HCT116 (cell line): ENCODE measurements at regions not wholly inside any gene's neighbourhood (a gene's known extent, or its start where the extent isn't known, plus 50 kb on each side); places are given as distances from the start of the nearest gene placed in this dataset.

Experiments used
- ATAC-seq: fragments of 200-7000 bp; cut with Tn5 transposase; 2 replicates; pipeline ENCODE4 v1.9.1; 2020; ENCODE audit warnings: mild to moderate bottlenecking, moderate library complexity
- BruUV-seq: library from RNA; stranded (reverse); fragments of 400-500 nt; replicated peaks from 2 replicates; lab custom pipeline; 2021; lab: Mats Ljungman, UMichigan
- CTCF ChIA-PET: fragments of 300-600 bp; sonication (Branson Sonifier 250); formaldehyde crosslinking; loops from one replicate; lab custom pipeline; 2021; ENCODE audit warnings: antibody characterized with exemption; lab: Charles Lee
- POLR2A ChIA-PET: fragments of 300-600, 350-600 bp; sonication (Branson Sonifier 250); formaldehyde crosslinking; loops from one replicate; lab custom pipeline; 2021; ENCODE audit warnings: antibody characterized with exemption; lab: Charles Lee
- RAD21 ChIA-PET, 2 experiments: fragments of 300-600 bp; sonication (Branson Sonifier 250); formaldehyde crosslinking; loops; one replicate each; lab custom pipeline; 2023; ENCODE audit warnings: low total read pairs in 2 of 2; ENCODE audit not compliant: uncharacterized antibody in 2 of 2, unreplicated experiment in 2 of 2, low non-redundant PET in 1 of 2; lab: Charles Lee
- DNase-seq: peaks from one replicate; pipeline ENCODE4 v3.0.0-alpha.2; 2010; ENCODE audit warnings: low read depth, low spot score
- H2AFZ ChIP-seq: fragments of 200-600 bp; shearing (Covaris generic), sonication (generic); 2 replicates; pipeline ENCODE4 v1.6.1; 2017; ENCODE audit warnings: low read depth, mixed run types, mixed read lengths, antibody characterized with exemption, low read length; ENCODE audit not compliant: poor library complexity, severe bottlenecking
- H3K27ac ChIP-seq: 2 replicates; pipeline ENCODE4 v1.5.1; 2012; ENCODE audit warnings: low read depth, low read length
- H3K27me3 ChIP-seq: fragments of 200-600 bp; sonication (generic); 2 replicates; pipeline ENCODE4 v1.6.1; 2016; ENCODE audit warnings: mixed run types, low read length, mixed read lengths; ENCODE audit not compliant: insufficient read depth
- H3K36me3 ChIP-seq, 2 experiments: fragments of 200-500 bp in 1 of 2; fragments of 200-600 bp in 1 of 2; sonication (Bioruptor generic) in 1 of 2; sonication (generic) in 1 of 2; 2 replicates each; pipeline versions ENCODE4 v1.5.1 to v1.6.1; 2014 to 2016; ENCODE audit warnings: low read length in 2 of 2, inconsistent platforms in 1 of 2, mixed read lengths in 1 of 2, mixed run types in 1 of 2; ENCODE audit not compliant: insufficient read depth in 2 of 2, control insufficient read depth in 1 of 2
- H3K4me1 ChIP-seq, 2 experiments: fragments of 200-600 bp in 1 of 2; sonication (generic) in 1 of 2; 2 replicates each; pipeline versions ENCODE4 v1.5.1 to v1.6.1; 2012 to 2017; ENCODE audit warnings: low read length in 2 of 2, inconsistent platforms in 1 of 2, mild to moderate bottlenecking in 1 of 2, mixed read lengths in 1 of 2, mixed run types in 1 of 2, moderate library complexity in 1 of 2; ENCODE audit not compliant: insufficient read depth in 2 of 2, control insufficient read depth in 1 of 2
- H3K4me2 ChIP-seq: fragments of 200-600 bp; sonication (generic); 2 replicates; pipeline ENCODE4 v1.6.1; 2017; ENCODE audit warnings: mixed run types, low read length, mixed read lengths
- H3K4me3 ChIP-seq, 2 experiments: fragments of 200-600 bp in 1 of 2; sonication (generic) in 1 of 2; replicated peaks in 1 of 2; 2 replicates each; pipeline ENCODE4 v1.5.1; 2011 to 2016; ENCODE audit warnings: low read length in 2 of 2, control low read depth in 1 of 2, low read depth in 1 of 2, mild to moderate bottlenecking in 1 of 2, mixed read lengths in 1 of 2, mixed run types in 1 of 2
- H3K79me2 ChIP-seq: fragments of 200-600 bp; sonication (generic); 2 replicates; pipeline ENCODE4 v1.6.1; 2017; ENCODE audit warnings: mild to moderate bottlenecking, mixed run types, low read length, moderate library complexity, mixed read lengths; ENCODE audit not compliant: insufficient read depth
- H3K9ac ChIP-seq: fragments of 200-600 bp; sonication (generic); 2 replicates; pipeline ENCODE4 v1.6.1; 2016; ENCODE audit warnings: low read length, mixed read lengths
- H3K9me2 ChIP-seq: fragments of 200-600 bp; sonication (generic), shearing (Covaris generic); 2 replicates; pipeline ENCODE4 v1.6.1; 2017; ENCODE audit warnings: mixed run types, mild to moderate bottlenecking, moderate library complexity; ENCODE audit not compliant: insufficient read depth
- H3K9me3 ChIP-seq, 2 experiments: fragments of 200-500 bp in 1 of 2; fragments of 200-600 bp in 1 of 2; sonication (Bioruptor generic) in 1 of 2; sonication (generic) in 1 of 2; 2 replicates each; pipeline ENCODE4 v1.6.1; 2014 to 2017; ENCODE audit warnings: low read length in 2 of 2, mixed read lengths in 2 of 2, inconsistent platforms in 1 of 2, low read depth in 1 of 2, mild to moderate bottlenecking in 1 of 2, mixed run types in 1 of 2, moderate library complexity in 1 of 2; ENCODE audit not compliant: control insufficient read depth in 1 of 2, insufficient read depth in 1 of 2
- H4K20me1 ChIP-seq: fragments of 200-600 bp; sonication (generic), shearing (Covaris generic); 2 replicates; pipeline ENCODE4 v1.6.1; 2017; ENCODE audit warnings: mixed run types, mild to moderate bottlenecking, moderate library complexity; ENCODE audit not compliant: insufficient read depth
- CEBPB ChIP-seq: IDR thresholded peaks from 2 replicates; pipeline ENCODE4 v1.6.1; 2012; ENCODE audit warnings: low read depth
- ELF1 ChIP-seq: IDR thresholded peaks from 2 replicates; pipeline ENCODE4 v1.6.1; 2012; ENCODE audit warnings: low read depth, borderline replicate concordance
- EZH2 ChIP-seq: fragments of 200-600 bp; sonication (generic); IDR thresholded peaks from 2 replicates; pipeline ENCODE4 v1.6.1; 2017; ENCODE audit warnings: antibody characterized with exemption, mixed run types
- EZH2phosphoT487 ChIP-seq: fragments of 200-600 bp; IDR thresholded peaks from 2 replicates; pipeline ENCODE4 v1.6.1; 2018; ENCODE audit warnings: antibody characterized with exemption, borderline replicate concordance
- FOSL1 ChIP-seq: IDR thresholded peaks from 2 replicates; pipeline ENCODE4 v1.6.1; 2012; ENCODE audit warnings: low read depth
- POLR2A ChIP-seq: IDR thresholded peaks from 2 replicates; pipeline ENCODE4 v1.7.0; 2011; ENCODE audit warnings: borderline replicate concordance; ENCODE audit not compliant: insufficient read depth, insufficient read length; ENCODE audit errors: extremely low read depth
- RAD21 ChIP-seq: IDR thresholded peaks from 2 replicates; pipeline ENCODE4 v1.6.1; 2012; ENCODE audit warnings: low read depth, mild to moderate bottlenecking
- SIN3A ChIP-seq: IDR thresholded peaks from 2 replicates; pipeline ENCODE4 v1.6.1; 2012; ENCODE audit warnings: low read depth
- SP1 ChIP-seq: IDR thresholded peaks from 2 replicates; pipeline ENCODE4 v1.6.1; 2012; ENCODE audit warnings: low read depth
- SRF ChIP-seq: IDR thresholded peaks from 2 replicates; pipeline ENCODE4 v1.6.1; 2012; ENCODE audit warnings: low read depth
- TCF7L2 ChIP-seq: IDR thresholded peaks from 2 replicates; pipeline ENCODE4 v1.7.0; 2011; ENCODE audit warnings: borderline replicate concordance, inconsistent platforms; ENCODE audit not compliant: insufficient read depth, insufficient read length; ENCODE audit errors: extremely low read depth
- YY1 ChIP-seq: IDR thresholded peaks from 2 replicates; pipeline ENCODE4 v1.6.1; 2011; ENCODE audit warnings: low read length, low read depth, moderate library complexity, mild to moderate bottlenecking; ENCODE audit not compliant: insufficient replicate concordance; ENCODE audit errors: extremely low read depth
- ZNF274 ChIP-seq: fragments of 200-500 bp; sonication (Bioruptor generic); IDR thresholded peaks from 2 replicates; pipeline ENCODE4 v1.6.1; 2014; ENCODE audit warnings: mild to moderate bottlenecking, low read depth, low read length, inconsistent platforms
- intact Hi-C: fragments of 100-400 bp; cut with micrococcal nuclease; formaldehyde crosslinking; loops from 2 replicates; pipeline ENCODE4 v1.10.0; 2022
- TF ChIP-seq, protein P1 (sequence below): IDR thresholded peaks from 2 replicates; pipeline ENCODE4 v1.6.1; 2011; ENCODE audit warnings: mild to moderate bottlenecking, low read length, moderate library complexity; ENCODE audit not compliant: insufficient replicate concordance; ENCODE audit errors: extremely low read depth
- TF ChIP-seq, protein P2 (sequence below): IDR thresholded peaks from 2 replicates; pipeline ENCODE4 v1.6.1; 2012
- TF ChIP-seq, protein P3 (sequence below): IDR thresholded peaks from 2 replicates; pipeline ENCODE4 v1.6.1; 2012; ENCODE audit warnings: low read depth
- TF ChIP-seq, protein P4 (sequence below): IDR thresholded peaks from 2 replicates; pipeline ENCODE4 v1.6.1; 2012

DNA sequence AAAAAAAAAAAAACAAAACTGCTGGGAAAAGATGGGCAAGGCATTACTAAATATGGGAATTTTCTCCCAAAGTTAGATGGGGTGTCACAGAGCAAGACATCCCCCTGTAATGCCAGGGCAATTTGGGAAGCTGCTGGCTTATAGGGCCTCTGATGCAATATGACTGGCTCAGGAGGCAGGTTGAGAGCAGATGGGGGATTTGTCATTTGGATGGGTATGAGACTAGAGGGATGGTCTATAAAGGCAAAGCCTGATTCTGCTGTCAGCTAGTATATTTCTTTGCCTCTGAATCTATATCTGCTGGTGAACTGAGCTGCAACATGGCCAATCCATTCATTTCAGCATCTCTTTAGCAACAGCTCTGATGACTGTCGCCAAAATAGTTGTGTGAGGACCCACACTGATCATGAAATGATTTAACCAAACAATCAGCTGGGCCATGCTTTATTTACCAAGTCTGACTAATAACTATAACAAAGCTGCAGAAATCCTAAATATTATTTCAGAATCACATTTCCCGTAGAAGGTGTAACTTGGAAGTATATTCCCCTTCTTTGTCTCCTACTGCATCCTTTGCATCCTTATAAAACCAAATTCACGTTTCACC is 455.1 kb upstream of the ZNF608 start (continued):
- TF ChIP-seq, protein P1, sequence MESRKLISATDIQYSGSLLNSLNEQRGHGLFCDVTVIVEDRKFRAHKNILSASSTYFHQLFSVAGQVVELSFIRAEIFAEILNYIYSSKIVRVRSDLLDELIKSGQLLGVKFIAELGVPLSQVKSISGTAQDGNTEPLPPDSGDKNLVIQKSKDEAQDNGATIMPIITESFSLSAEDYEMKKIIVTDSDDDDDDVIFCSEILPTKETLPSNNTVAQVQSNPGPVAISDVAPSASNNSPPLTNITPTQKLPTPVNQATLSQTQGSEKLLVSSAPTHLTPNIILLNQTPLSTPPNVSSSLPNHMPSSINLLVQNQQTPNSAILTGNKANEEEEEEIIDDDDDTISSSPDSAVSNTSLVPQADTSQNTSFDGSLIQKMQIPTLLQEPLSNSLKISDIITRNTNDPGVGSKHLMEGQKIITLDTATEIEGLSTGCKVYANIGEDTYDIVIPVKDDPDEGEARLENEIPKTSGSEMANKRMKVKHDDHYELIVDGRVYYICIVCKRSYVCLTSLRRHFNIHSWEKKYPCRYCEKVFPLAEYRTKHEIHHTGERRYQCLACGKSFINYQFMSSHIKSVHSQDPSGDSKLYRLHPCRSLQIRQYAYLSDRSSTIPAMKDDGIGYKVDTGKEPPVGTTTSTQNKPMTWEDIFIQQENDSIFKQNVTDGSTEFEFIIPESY, result no peak
- TF ChIP-seq CEBPB, result no peak
- TF ChIP-seq FOSL1, result no peak
- TF ChIP-seq, all 23 proteins: peak for 0

DNA sequence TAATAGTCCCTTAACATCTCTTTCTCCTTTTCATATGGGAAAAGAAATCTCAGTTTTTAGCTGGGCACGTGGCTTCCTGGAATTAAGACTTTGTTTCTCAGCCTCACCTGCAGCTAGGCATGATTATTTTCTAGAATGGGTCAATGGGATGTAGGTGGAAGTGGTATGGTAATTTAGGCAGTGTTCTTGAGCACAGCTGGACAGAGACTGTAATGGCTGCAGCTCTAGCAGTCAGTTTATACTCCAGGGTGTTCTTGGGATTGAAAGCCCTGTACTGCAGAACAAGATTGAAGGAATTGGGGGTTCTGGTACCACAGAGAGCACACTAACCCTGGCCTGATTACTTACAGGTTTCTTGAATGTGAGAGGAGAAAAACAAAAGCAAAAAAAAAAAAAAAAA is 455.9 kb upstream of the ZNF608 start:
- Histone ChIP-seq H3K4me2 (no peak overlapping the region), H2AFZ (no peak overlapping the region), H3K36me3 (no peaks in the 10 kb centered on the region), H3K27me3 (no peaks in the 10 kb centered on the region), H4K20me1 (no peaks in the 10 kb centered on the region), H3K4me3 (no peak overlapping the region), H3K27ac (no peak overlapping the region), H3K4me1 (no peaks in the 10 kb centered on the region), H3K9ac (no peak overlapping the region), H3K9me2 (no peaks in the 10 kb centered on the region), H3K9me3 (no peaks in the 10 kb centered on the region), H3K79me2 (no peaks in the 10 kb centered on the region)
- no TSS peak for BruUV-seq
- ATAC-seq, result no peak
- no peak for TF ChIP-seq CEBPB
- no peak for TF ChIP-seq EZH2
- no peak for TF ChIP-seq TCF7L2
- no peak for TF ChIP-seq SP1
- TF ChIP-seq SRF, result no peak
- TF ChIP-seq, protein P1, result no peak
- TF ChIP-seq, protein P2, sequence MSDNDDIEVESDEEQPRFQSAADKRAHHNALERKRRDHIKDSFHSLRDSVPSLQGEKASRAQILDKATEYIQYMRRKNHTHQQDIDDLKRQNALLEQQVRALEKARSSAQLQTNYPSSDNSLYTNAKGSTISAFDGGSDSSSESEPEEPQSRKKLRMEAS, result no peak
- TF ChIP-seq SIN3A, result no peak
- TF ChIP-seq RAD21, result no peak
- TF ChIP-seq ELF1, result no peak
- no peak for TF ChIP-seq POLR2A
- TF ChIP-seq, protein P3, sequence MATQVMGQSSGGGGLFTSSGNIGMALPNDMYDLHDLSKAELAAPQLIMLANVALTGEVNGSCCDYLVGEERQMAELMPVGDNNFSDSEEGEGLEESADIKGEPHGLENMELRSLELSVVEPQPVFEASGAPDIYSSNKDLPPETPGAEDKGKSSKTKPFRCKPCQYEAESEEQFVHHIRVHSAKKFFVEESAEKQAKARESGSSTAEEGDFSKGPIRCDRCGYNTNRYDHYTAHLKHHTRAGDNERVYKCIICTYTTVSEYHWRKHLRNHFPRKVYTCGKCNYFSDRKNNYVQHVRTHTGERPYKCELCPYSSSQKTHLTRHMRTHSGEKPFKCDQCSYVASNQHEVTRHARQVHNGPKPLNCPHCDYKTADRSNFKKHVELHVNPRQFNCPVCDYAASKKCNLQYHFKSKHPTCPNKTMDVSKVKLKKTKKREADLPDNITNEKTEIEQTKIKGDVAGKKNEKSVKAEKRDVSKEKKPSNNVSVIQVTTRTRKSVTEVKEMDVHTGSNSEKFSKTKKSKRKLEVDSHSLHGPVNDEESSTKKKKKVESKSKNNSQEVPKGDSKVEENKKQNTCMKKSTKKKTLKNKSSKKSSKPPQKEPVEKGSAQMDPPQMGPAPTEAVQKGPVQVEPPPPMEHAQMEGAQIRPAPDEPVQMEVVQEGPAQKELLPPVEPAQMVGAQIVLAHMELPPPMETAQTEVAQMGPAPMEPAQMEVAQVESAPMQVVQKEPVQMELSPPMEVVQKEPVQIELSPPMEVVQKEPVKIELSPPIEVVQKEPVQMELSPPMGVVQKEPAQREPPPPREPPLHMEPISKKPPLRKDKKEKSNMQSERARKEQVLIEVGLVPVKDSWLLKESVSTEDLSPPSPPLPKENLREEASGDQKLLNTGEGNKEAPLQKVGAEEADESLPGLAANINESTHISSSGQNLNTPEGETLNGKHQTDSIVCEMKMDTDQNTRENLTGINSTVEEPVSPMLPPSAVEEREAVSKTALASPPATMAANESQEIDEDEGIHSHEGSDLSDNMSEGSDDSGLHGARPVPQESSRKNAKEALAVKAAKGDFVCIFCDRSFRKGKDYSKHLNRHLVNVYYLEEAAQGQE, result no peak
- TF ChIP-seq, protein P4, sequence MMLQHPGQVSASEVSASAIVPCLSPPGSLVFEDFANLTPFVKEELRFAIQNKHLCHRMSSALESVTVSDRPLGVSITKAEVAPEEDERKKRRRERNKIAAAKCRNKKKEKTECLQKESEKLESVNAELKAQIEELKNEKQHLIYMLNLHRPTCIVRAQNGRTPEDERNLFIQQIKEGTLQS, result no peak
- no peak for TF ChIP-seq YY1
- TF ChIP-seq ZNF274, result no peak
- TF ChIP-seq EZH2phosphoT487, result no peak
- ChIA-PET CTCF (no interaction called here), RAD21 (no interaction called here), POLR2A (no interaction called here)
- intact Hi-C loops, result no loop called here
- no peak for DNase-seq
